Tibial nerve (tissue), 4 donors: ENCODE measurements at regions not wholly inside any gene's neighbourhood (a gene's known extent, or its start where the extent isn't known, plus 50 kb on each side); places are given as distances from the start of the nearest gene placed in this dataset.

ENCODE experiments used
- CTCF ChIP-seq, 5 experiments: fragments of 200-600 bp in 3 of 5; fragments of 450-650 bp in 2 of 5; sonication (generic) in 3 of 5; IDR thresholded peaks; one replicate each; pipeline ENCODE4 v1.5.1; 2016 to 2019; ENCODE audit warnings: antibody characterized with exemption in 5 of 5, mild to moderate bottlenecking in 3 of 5, moderate library complexity in 2 of 5
- EP300 ChIP-seq, 2 donors: sonication (generic); formaldehyde crosslinking; IDR thresholded peaks; one replicate each; pipeline ENCODE4 v1.6.1; 2017; ENCODE audit warnings: antibody characterized with exemption in 2 of 2, mild to moderate bottlenecking in 1 of 2
- POLR2A ChIP-seq, 2 donors: fragments of 450-650 bp; IDR thresholded peaks; one replicate each; pipeline ENCODE4 v1.6.1; 2017; ENCODE audit warnings: antibody characterized with exemption in 2 of 2, mild to moderate bottlenecking in 2 of 2, moderate library complexity in 2 of 2

DNA sequence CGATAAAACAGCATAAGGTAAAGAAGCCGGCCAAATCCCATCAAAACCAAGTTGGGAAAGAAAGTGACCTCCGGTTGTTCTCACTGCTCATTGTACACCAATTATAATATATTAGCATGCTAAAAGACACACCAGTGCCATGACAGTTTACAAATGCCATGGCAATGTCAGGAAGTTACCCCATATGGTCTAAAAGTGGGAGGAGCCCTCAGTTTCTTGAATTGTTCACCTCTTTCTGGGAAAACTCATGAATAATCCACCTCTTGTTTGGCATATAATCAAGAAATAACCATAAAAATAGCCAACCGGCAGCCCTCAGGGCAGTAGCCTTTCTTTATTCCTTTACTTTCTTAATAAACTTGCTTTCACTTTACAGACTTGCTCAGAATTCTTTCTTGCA lies 544.9 kb upstream of the SETBP1 start:
- TF ChIP-seq EP300 (IDR thresholded peaks at IDR 0.05) (no peak), CTCF (IDR thresholded peaks at IDR 0.05) (no peak), POLR2A (IDR thresholded peaks at IDR 0.05) (no peak)
